Loucy (cell line): ENCODE measurements at regions not wholly inside any gene's neighbourhood (a gene's known extent, or its start where the extent isn't known, plus 50 kb on each side); places are given as distances from the start of the nearest gene placed in this dataset.

Experiments used
- EZH2phosphoT487 ChIP-seq: fragments of 200-600 bp; IDR thresholded peaks from 2 replicates; pipeline ENCODE4 v1.6.1; 2018; ENCODE audit warnings: antibody characterized with exemption, mild to moderate bottlenecking, moderate library complexity, borderline replicate concordance
- TF ChIP-seq, protein P1 (sequence below): fragments of 200-600 bp; sonication (generic); conservative IDR thresholded peaks from 2 replicates; pipeline ENCODE4 v1.5.1; 2014; ENCODE audit warnings: mild to moderate bottlenecking, antibody characterized with exemption, low read length

DNA sequence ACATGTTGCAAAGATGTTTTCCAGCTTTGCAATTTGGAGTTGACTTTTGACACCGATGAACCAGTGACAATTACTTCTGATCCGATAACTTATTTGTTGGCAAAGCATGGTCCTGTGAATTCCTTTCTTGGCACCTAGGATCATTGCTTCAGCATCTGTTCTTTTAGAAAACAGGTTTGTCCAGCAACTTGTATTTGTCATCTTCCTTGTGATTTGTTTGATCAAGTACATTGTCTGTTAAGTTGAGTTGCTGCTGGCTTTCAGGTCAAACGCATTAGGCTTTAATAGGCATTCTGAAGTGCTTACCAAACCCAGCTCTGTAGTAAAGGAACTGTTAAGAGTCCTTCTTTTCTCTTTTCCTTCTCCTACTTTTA lies 192.4 kb upstream of the ZNF217 start:
- TF ChIP-seq, protein P1, sequence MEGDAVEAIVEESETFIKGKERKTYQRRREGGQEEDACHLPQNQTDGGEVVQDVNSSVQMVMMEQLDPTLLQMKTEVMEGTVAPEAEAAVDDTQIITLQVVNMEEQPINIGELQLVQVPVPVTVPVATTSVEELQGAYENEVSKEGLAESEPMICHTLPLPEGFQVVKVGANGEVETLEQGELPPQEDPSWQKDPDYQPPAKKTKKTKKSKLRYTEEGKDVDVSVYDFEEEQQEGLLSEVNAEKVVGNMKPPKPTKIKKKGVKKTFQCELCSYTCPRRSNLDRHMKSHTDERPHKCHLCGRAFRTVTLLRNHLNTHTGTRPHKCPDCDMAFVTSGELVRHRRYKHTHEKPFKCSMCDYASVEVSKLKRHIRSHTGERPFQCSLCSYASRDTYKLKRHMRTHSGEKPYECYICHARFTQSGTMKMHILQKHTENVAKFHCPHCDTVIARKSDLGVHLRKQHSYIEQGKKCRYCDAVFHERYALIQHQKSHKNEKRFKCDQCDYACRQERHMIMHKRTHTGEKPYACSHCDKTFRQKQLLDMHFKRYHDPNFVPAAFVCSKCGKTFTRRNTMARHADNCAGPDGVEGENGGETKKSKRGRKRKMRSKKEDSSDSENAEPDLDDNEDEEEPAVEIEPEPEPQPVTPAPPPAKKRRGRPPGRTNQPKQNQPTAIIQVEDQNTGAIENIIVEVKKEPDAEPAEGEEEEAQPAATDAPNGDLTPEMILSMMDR = no peak
- no peak for TF ChIP-seq EZH2phosphoT487
